ENCODE measurements at regions not wholly inside any gene's neighbourhood (a gene's known extent, or its start where the extent isn't known, plus 50 kb on each side); places are given as distances from the start of the nearest gene placed in this dataset.

- H3K4me3 ChIP-seq (ENCODE audit: low read depth, low read length) = no peak overlapping the region
- no peak for TF ChIP-seq CTCF (IDR thresholded peaks at IDR 0.05; ENCODE audit: insufficient read depth, low read length)
- DNase-seq (ENCODE audit: low read depth) = no peak
Measured at GRCh38 chr1:191913260-191913977, 244.8 kb upstream of the RGS18 start.

DNA sequence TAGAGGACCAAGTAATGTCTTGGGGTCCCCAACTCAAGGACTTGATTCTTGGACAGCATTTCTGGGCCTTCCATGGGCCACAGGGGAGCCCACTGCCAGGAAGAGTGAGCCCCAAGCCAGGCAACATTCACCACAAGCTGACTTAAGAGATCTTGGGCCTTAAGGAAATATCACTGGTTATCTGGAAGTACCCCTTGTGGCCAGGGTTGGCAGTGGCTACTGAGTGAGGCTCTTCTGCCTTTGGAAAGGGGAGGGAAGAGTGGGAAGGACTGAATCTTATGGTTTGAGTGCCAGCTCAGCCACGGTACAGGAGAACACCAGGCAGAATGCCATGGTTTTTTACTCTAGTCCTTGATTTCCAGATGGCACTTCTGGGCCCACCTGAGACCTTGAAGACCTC, 228.9 kb upstream of the RGS18 start:
- H3K4me3 ChIP-seq (ENCODE audit: low read depth, low read length) = no peak overlapping the region
- no peak for DNase-seq (ENCODE audit: low read depth)
- no peak for TF ChIP-seq CTCF (IDR thresholded peaks at IDR 0.05; ENCODE audit: insufficient read depth, low read length)

DNA sequence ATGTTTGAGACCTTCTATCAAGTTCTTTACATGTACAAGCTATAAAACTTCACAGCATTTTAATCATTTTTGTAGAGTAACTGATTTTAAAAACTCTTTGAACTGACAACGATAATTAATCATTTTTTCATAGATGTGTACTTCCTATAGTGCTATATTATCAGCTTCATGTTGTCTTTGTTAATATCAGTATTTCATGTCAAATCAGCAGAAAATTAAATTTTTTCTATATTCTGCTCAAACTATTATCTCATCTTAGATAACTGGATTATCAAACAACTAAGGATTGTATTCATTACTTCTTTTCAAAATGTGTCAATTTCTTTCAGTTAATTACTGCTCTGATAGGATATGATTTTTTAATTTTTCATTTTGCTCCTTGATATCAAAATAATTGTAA, 214.6 kb upstream of the RGS18 start:
- DNase-seq (ENCODE audit: low read depth) = no peak
- no peak overlapping the region for H3K4me3 ChIP-seq (ENCODE audit: low read depth, low read length)
- no peak for TF ChIP-seq CTCF (IDR thresholded peaks at IDR 0.05; ENCODE audit: insufficient read depth, low read length)

DNA sequence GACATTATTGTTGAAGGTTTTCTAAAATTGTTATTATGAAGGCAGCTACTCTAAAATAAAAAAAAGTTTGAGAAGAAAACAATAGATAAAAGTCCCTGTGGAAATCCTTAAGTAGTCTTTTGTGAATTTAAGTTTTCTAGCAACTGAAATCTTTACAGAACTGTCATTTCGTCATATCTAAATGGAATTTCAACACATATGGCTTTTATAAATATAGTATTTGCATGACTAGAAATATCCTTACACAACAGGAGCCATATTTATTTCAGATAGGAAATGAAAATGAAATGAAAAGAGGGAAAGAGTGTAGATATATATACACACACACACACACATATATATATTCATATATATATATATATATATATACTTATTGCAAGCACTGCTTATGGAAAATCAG, 204.7 kb upstream of the RGS18 start:
- DNase-seq (ENCODE audit: low read depth) = no peak
- no peak overlapping the region for H3K4me3 ChIP-seq (ENCODE audit: low read depth, low read length)
- no peak for TF ChIP-seq CTCF (IDR thresholded peaks at IDR 0.05; ENCODE audit: insufficient read depth, low read length)

DNA sequence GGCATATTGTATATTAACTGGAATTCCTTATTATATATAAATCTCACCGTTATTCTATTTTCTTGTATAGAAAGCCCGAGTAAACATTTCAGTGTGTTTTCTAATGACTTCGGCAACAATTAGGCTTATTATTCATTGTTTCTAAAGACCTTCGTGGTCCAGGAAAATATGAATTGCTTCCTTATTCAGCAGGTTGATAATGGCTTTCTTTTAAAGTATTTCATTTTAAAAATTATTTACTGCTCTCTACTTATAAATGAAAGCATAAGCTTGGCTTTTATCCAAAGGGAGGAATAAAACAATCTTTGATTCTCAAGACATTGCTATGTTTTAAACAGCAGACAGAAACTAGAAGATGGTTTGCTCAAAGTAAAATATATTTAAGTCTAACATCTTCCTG, 198.4 kb upstream of the RGS18 start:
- no peak overlapping the region for H3K4me3 ChIP-seq (ENCODE audit: low read depth, low read length)
- no peak for DNase-seq (ENCODE audit: low read depth)
- no peak for TF ChIP-seq CTCF (IDR thresholded peaks at IDR 0.05; ENCODE audit: insufficient read depth, low read length)

DNA sequence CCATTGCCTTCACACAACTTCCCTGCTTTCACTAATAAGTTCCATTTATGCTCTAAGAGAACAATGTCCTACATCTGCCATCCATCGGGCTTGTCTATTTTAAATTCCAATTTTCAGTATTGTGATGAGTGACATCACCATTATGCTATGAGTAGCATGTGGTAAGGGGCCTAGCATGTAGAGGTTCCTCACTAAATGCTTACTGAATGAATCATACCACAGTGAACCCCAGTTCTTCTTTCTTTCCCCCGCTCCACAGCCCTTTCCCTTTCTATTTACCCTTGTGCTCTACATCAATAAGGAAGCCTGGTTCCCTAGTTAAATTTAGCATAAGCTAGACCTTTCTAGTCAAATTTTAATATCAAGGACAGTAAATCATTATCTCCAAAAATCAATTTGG, 195.0 kb upstream of the RGS18 start:
- no peak for TF ChIP-seq CTCF (IDR thresholded peaks at IDR 0.05; ENCODE audit: insufficient read depth, low read length)
- peak; percentile 1 for DNase-seq (ENCODE audit: low read depth)
- H3K4me3 ChIP-seq (ENCODE audit: low read depth, low read length) = no peak overlapping the region

Data from fibroblast of the aortic adventitia (primary cell).